ENCODE measurements at regions not wholly inside any gene's neighbourhood (a gene's known extent, or its start where the extent isn't known, plus 50 kb on each side); places are given as distances from the start of the nearest gene placed in this dataset.
A peak's percentile ranks its signal among the peaks of the same experiment; 100 is the strongest.
"Not testable (repeated sequence)": the region's sequence is repeated elsewhere in the genome, so short reads cannot be mapped to it uniquely, and the experiment has no call there.

DNA sequence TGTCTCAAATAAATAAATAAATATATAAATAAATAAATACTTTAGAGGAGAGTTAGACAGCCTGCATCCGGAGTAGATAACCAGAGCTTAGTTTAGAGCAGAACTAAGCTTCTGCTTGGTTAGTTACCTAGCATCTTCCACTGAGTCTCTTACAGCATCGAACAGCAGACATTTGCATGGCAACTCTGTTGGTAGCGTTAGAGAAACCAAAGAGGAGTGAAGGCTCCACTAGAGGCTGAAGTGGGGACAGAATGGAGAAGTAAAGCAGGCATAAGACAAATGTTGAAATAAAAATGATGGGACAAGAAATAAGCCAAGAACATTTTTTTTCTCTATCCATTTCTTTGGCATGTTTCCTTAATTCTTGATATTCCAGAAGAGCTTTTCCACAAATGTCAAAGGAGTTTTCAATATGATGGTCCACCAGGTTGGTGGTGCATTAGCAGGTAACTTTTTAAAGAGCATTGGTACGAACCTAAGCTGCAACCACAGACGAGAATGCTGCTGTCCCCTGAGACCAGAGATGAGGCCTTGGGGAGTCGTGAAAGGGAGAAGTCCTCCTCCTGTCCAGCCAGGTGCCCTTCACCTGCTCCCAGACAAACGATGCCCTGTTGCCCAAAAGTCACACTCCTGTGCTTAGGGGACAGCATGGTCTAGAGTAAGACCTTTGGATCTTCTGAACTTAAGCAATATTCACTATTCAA lies 438.3 kb downstream of the DIRAS2 start:
- no peak overlapping the region for H3K27ac ChIP-seq
- no peaks in the 10 kb centered on the region for H3K36me3 ChIP-seq
- TF ChIP-seq EP300 (IDR thresholded peaks at IDR 0.05) (no peak), POLR2A (IDR thresholded peaks at IDR 0.05) (no peak), POLR2AphosphoS5 (IDR thresholded peaks at IDR 0.05) (no peak)
- TF ChIP-seq, protein P1, sequence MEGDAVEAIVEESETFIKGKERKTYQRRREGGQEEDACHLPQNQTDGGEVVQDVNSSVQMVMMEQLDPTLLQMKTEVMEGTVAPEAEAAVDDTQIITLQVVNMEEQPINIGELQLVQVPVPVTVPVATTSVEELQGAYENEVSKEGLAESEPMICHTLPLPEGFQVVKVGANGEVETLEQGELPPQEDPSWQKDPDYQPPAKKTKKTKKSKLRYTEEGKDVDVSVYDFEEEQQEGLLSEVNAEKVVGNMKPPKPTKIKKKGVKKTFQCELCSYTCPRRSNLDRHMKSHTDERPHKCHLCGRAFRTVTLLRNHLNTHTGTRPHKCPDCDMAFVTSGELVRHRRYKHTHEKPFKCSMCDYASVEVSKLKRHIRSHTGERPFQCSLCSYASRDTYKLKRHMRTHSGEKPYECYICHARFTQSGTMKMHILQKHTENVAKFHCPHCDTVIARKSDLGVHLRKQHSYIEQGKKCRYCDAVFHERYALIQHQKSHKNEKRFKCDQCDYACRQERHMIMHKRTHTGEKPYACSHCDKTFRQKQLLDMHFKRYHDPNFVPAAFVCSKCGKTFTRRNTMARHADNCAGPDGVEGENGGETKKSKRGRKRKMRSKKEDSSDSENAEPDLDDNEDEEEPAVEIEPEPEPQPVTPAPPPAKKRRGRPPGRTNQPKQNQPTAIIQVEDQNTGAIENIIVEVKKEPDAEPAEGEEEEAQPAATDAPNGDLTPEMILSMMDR (IDR thresholded peaks at IDR 0.05): no peak
- no peak overlapping the region for H3K4me3 ChIP-seq
- no peak for DNase-seq (ENCODE audit: low spot score in 2 of 2)
- H3K9me3 ChIP-seq: peaks cover 8% of the 10 kb centered on the region
- 79% methylated on average over 7 of the region's 7 CpGs for WGBS
- H3K27me3 ChIP-seq: peaks cover 13% of the 10 kb centered on the region
- H3K4me1 ChIP-seq: no peaks in the 10 kb centered on the region

DNA sequence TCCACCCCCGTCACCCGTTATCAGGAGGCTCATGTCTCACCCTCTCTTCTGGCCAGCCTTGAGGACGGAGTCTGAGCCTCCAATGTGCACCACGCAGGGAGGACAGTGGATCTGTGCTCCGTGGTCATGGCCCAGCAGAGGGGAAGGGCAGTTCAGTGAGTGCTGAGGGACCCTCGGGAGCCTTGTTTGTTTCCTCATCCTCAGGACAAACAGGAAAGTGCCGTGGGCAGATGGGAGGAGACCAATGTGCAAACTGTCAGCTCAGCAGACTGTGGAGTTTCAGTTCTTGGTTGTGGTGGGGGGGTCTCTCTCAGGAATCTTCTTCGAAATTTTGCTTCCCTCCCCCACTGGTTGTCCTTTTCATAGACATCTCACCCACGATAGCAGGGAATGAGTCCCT lies 429.6 kb downstream of the DIRAS2 start:
- not testable (repeated sequence) for H3K4me3 ChIP-seq; H3K36me3 ChIP-seq; H3K9me3 ChIP-seq; DNase-seq (ENCODE audit: low spot score in 2 of 2); H3K27ac ChIP-seq; H3K27me3 ChIP-seq; H3K4me1 ChIP-seq
- WGBS: 66% methylated on average over 6 of the region's 9 CpGs

DNA sequence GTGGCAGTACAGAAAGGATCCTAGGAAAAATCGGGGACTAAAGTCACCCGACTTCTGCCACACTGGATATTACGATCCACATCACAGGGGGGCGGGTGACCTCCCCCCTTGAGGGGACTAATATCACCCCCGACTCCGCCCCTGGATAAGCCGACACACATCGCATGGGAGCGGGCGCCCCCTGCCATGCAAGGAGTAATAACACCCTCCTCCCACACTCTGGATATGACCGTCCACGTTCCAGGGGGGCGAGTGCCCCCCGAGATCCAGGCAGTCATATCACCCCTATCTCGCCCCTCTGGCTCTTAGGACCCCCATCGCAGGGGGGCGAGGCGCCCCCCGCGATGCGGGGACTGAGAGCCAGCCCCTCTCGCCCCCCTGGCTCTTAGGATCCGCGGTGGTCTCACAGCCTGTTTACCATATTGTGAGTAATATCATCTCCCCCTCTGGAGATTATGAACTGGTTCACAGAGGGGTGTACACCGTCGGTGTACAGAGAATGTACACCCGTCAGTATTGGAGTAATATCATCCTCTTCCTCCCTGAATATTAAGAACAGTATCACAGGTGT lies 423.0 kb downstream of the DIRAS2 start:
- DNase-seq (ENCODE audit: low spot score in 2 of 2): no peak
- WGBS: 32% methylated on average over 13 of the region's 27 CpGs
- no peaks in the 10 kb centered on the region for H3K9me3 ChIP-seq
- no peak for TF ChIP-seq POLR2AphosphoS5 (IDR thresholded peaks at IDR 0.05)
- no peak for TF ChIP-seq EP300 (IDR thresholded peaks at IDR 0.05)
- TF ChIP-seq, protein P1 (IDR thresholded peaks at IDR 0.05): peak in 1 of 2 donors; percentile 32
- TF ChIP-seq POLR2A (IDR thresholded peaks at IDR 0.05): no peak
- no peaks in the 10 kb centered on the region for H3K36me3 ChIP-seq
- H3K4me1 ChIP-seq: no peaks in the 10 kb centered on the region
- H3K4me3 ChIP-seq: no peak overlapping the region
- peaks cover 15% of the 10 kb centered on the region for H3K27me3 ChIP-seq
- H3K27ac ChIP-seq: no peak overlapping the region

DNA sequence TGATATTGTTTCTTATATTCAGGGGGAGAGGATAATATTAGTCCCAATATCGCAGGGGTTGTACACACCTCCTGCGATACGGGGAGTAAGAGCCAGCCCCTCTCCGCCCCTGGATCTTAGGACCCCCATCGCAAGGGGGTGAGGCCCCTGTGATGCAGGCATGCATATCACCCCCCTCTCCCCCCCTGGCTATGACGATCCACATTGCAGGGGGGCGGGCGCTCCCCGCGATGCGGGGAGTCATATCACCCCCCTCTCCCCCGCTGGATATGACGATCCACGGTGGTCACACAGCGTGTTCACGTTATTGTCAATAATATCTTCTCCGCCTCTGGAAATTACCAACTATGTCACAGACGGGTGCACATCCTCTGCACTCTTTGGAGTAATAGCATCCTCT lies 420.7 kb downstream of the DIRAS2 start:
- not testable (repeated sequence) for H3K9me3 ChIP-seq; DNase-seq (ENCODE audit: low spot score in 2 of 2); H3K36me3 ChIP-seq; H3K27ac ChIP-seq; H3K4me3 ChIP-seq; H3K4me1 ChIP-seq
- H3K27me3 ChIP-seq: peaks cover 15% of the 10 kb centered on the region
- no CpG with 5 or more reads among the region's 18 CpGs for WGBS

DNA sequence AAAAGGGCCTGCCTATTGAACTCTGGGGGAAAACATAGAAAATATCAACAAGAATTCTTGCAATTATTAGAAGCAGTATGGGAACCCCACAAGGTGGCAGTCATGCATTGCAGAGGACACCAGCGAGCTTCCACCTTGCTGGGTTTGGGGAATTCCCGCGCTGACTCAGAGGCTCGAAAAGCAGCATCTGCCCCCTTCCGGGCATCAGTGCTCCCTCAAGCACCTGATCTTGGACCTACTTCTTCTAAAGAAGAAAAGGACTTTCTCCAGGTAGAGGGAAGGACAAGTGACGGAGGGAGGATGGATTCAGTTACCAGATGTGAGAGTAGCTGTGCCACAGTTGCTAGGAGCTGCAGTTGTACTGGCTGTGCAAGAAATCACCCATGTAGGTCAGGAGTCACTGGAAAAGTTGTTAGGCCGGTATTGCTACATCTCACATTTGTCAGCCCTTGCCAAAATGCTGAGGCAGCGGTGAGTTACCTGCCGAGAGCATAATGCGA lies 415.7 kb downstream of the DIRAS2 start:
- not testable (repeated sequence) for H3K27ac ChIP-seq; H3K4me3 ChIP-seq; H3K27me3 ChIP-seq; H3K9me3 ChIP-seq; DNase-seq (ENCODE audit: low spot score in 2 of 2); H3K4me1 ChIP-seq; H3K36me3 ChIP-seq
- TF ChIP-seq, protein P1 (IDR thresholded peaks at IDR 0.05): peak; percentile 44 to 66
- WGBS: 22% methylated on average over 9 of the region's 10 CpGs

DNA sequence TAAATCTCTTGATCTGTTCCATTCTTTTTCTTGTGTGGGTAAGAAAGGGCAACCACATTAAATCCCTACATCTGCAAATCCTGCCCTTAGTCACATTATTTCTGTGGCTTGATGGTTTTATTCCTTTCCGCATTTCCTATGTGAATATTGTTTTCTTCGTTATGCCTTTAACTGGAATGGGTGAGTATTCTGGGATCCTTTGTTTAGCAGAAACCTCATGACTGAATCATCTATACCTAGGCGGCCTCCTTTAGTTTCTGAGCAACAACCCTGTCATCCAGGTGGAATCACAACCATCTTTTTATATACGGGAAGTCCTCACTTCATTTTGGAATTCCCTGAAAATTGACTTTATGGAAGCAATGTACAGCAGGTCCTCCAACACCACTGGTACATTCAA lies 409.5 kb downstream of the DIRAS2 start:
- H3K27me3 ChIP-seq; DNase-seq (ENCODE audit: low spot score in 2 of 2); H3K4me1 ChIP-seq; H3K36me3 ChIP-seq; H3K9me3 ChIP-seq; H3K4me3 ChIP-seq; H3K27ac ChIP-seq: not testable (repeated sequence)
- 81% methylated on average over 4 of the region's 4 CpGs for WGBS

DNA sequence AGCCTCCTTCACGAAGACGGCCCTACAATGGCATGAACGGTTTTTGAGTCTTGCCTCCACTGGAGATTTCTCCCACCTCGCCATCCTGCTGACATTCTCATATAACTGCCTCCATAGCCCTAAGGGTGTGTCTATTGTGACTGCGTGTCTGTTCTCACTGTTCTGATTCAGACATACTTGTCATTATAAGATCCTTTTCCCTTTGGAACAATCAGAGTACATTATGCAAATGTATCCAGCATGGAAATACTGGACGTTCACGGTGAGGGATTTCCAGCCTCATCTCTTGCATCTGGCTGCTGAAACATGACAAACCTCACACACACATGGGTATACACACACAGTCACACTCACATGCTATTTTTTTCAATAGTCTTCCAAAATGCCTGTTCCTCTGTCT lies 402.1 kb downstream of the DIRAS2 start:
- DNase-seq (ENCODE audit: low spot score in 2 of 2): no peak
- TF ChIP-seq EP300 (IDR thresholded peaks at IDR 0.05) (no peak), POLR2A (IDR thresholded peaks at IDR 0.05) (no peak), POLR2AphosphoS5 (IDR thresholded peaks at IDR 0.05) (no peak)
- TF ChIP-seq, protein P1 (IDR thresholded peaks at IDR 0.05): no peak
- no peak overlapping the region for H3K27ac ChIP-seq
- H3K36me3 ChIP-seq: no peaks in the 10 kb centered on the region
- WGBS: 50% methylated on average over 7 of the region's 7 CpGs
- H3K9me3 ChIP-seq: no peaks in the 10 kb centered on the region
- no peaks in the 10 kb centered on the region for H3K27me3 ChIP-seq
- no peak overlapping the region for H3K4me3 ChIP-seq
- no peaks in the 10 kb centered on the region for H3K4me1 ChIP-seq

Measured in suprapubic skin (tissue), 4 donors.